Activated CD4-positive, alpha-beta T cell treated with anti-CD3 and anti-CD28 coated beads, Interleukin-2, amount 50 U/mL, for 24 hours (primary cell): ENCODE measurements at regions not wholly inside any gene's neighbourhood (a gene's known extent, or its start where the extent isn't known, plus 50 kb on each side); places are given as distances from the start of the nearest gene placed in this dataset.
A peak's percentile ranks its signal among the peaks of the same experiment; 100 is the strongest.
"Not testable (repeated sequence)": the region's sequence is repeated elsewhere in the genome, so short reads cannot be mapped to it uniquely, and the experiment has no call there.

Experiments
- DNase-seq, 2 donors: peaks; one replicate each; pipeline ENCODE4 v3.0.0-alpha.2; 2020; ENCODE audit warnings: low read depth in 1 of 2, low spot score in 1 of 2

- DNase-seq = not testable (repeated sequence)
Measured at GRCh38 chrY:12446486-12447265, 254.4 kb upstream of the USP9Y start.

GRCh38 chrY:12448561-12448960 lies 252.5 kb upstream of the USP9Y start:
- DNase-seq = not testable (repeated sequence)

DNA sequence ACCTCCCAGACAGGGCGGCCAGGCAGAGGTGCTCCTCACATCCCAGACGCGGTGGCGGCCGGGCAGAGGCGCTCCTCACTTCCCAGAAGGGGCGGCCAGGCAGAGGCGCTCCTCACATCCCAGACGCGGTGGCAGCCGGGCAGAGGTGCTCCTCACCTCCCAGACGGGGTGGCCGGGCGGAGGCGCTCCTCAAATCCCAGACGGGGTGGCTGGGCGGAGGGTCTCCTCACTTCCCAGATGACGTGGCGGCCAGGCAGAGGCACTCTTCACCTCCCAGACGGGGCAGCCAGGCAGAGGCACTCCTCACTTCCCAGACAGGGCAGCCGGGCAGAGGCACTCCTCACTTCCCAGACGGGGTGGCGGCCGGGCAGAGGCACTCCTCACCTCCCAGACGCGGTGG lies 247.7 kb upstream of the USP9Y start:
- not testable (repeated sequence) for DNase-seq

DNA sequence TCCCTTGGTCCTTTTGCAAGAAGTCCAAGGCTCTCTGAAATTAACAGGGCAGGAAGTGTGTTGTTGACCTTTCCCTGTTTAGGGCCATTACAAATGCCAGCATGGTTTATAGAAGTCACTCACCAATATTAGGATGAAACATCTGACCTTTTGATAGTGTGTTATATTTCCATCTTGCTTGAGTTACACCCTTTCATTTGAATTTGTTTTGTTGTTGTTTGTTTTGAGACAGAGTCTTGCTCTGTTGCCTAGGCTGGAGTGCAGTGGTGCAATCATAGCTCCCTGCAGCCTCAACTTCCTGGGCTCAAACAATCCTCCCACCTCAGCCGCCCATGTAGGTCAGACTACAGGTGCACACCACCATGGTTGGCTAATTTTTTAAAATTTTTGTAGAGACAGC lies 241.1 kb upstream of the USP9Y start:
- DNase-seq = no peak

- DNase-seq = no peak
Measured at GRCh38 chrY:12464155-12464554, 236.9 kb upstream of the USP9Y start.

- no peak for DNase-seq
Measured at GRCh38 chrY:12465706-12466105, 235.3 kb upstream of the USP9Y start.

DNA sequence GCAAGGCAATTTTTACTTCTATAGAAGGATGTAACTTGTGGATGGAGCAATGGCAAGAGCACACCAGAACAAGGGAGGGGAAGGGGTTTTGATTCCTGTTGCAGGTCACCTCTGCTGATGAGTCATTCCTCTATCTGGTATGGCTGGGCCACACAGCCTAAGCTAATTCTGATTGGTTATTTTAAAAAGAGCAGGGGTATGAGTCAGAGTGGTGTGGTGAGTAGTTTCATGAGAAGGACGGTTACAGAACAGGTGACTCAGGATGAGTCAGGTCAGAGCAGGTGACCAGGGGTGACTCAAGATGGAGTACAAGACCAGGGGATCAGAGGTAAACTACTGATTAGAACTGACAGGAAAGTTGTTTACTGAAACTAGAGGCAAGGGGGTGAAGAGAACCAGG lies 231.9 kb upstream of the USP9Y start:
- no peak for DNase-seq

DNA sequence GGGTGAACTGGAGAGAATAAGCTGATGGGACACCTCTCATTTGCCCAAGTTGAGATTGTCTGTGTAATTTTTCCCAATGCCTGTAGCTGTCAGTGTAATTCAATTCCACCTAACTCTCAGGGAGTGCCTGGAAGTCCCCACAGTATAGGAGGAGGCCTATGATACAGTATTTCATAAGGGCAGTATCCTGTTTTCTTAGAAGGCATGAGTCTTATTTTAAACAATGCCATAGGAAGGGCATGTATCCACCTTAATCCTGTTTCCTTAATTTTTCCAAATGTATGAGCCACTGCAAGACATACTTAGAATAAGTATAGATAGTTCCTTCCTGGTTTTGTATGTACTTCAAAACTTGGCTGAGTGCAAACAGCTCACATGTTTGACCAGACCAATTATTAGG lies 226.6 kb upstream of the USP9Y start:
- DNase-seq = no peak

DNA sequence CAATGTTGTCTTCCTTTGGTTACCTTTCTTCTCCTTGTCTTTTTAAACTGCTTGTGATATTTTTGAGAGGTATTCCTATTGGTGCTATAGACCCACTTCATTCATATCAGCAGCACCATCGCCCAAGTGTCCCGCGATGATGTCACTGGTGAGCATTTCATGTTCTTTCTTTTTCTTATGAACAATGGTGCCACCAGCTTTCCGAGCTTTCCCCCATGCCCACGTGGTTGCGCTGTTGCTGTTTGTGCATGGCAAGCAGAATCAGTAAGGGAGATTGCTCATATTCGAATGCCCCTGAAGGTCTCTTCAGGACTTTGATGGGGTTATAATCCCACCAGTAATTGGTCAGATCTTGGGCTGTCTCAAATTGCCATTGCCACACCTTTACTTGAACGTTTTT lies 221.6 kb upstream of the USP9Y start:
- DNase-seq = peak; percentile 0 to 14

DNA sequence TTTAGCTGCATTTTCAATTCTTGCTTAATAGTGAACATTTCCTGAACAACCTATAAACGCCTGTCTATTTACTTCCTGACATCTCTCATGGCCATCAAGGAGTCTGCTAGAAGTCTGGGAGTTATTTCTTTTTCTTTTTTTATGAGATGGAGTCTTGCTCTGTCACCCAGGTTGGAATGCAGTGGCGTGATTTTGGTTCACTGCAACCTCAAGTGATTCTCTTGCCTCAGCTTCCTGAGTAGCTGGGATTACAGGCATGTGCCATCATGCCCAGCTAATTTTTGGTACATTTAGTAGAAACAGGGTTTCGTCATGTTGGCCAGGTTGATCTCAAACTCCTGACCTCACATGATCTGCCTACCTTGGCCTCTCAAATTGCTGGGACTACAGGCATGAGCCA lies 217.6 kb upstream of the USP9Y start:
- DNase-seq = no peak

DNA sequence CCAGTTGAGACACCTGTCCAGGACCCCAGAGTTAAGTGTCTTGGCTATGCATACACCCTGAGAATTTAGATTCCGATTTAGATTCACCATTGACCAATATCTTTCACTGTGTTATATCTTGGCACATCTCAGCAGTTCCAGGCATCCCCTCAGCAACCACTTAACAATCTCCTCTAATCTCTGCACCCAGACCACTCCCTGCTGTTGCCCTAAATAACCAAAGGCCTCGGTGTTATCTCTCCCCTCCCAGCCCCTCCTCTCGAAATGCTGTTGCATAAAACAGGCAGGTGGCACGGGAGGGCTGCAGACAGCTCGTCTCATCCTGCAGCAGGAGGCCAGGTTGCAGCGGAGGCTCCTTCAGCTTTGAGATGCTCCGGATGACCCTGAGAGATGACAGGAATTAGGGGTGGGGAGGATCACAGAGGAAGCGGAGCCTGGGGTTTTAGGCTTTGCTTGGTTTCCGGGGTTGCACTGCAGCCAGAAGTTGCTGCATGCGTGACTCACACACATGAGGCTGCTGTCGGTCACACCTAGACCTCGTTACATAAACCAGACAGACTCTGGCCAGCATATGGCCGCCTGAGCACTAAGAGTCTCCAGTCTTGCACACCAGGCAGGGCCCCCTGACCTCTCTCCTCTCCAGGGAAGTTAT lies 210.3 kb upstream of the USP9Y start:
- no peak for DNase-seq

GRCh38 chrY:12492218-12492617 lies 208.8 kb upstream of the USP9Y start:
- no peak for DNase-seq

- no peak for DNase-seq
Measured at GRCh38 chrY:12496007-12496406, 205.0 kb upstream of the USP9Y start.

- DNase-seq = no peak
Measured at GRCh38 chrY:12500096-12500495, 200.9 kb upstream of the USP9Y start.

DNA sequence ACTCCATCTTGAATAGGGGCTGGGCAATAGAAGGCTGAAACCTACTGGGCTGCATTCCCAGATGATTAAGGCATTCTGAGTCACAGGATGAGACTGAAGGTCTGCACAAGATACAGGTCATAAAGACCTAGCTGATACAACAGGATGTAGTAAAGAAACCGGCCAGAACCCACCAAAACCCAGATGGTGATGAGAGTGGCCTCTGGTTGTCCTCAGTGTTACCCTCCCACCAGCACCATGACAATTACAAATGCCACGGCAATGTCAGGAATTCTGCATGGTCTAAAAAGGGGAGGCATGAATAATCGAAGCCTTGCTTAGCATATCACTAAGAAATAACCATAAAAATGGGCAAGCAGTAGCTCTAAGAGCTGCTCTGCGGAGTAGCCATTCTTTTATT lies 197.0 kb upstream of the USP9Y start:
- DNase-seq = not testable (repeated sequence)

DNA sequence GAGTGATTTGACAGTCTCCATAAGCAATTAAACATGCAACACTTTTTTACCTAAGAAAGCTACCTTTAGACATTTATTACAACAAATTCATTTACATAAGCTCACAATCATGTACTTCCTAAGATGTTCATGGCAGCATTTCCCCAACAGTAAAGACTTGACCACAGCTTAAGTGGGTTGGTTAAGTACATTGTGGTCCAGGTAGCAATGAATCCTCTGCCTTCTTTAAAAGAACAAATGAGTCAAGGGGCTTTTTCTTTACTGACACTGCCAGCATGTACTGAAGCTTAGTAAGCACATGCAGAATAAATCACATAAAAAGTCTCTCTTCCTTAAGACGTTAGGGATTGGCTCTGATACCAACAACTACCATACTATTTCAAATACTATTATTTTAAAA lies 183.7 kb upstream of the USP9Y start:
- no peak for DNase-seq

- DNase-seq = no peak
Measured at GRCh38 chrY:12525206-12525605, 175.8 kb upstream of the USP9Y start.

DNA sequence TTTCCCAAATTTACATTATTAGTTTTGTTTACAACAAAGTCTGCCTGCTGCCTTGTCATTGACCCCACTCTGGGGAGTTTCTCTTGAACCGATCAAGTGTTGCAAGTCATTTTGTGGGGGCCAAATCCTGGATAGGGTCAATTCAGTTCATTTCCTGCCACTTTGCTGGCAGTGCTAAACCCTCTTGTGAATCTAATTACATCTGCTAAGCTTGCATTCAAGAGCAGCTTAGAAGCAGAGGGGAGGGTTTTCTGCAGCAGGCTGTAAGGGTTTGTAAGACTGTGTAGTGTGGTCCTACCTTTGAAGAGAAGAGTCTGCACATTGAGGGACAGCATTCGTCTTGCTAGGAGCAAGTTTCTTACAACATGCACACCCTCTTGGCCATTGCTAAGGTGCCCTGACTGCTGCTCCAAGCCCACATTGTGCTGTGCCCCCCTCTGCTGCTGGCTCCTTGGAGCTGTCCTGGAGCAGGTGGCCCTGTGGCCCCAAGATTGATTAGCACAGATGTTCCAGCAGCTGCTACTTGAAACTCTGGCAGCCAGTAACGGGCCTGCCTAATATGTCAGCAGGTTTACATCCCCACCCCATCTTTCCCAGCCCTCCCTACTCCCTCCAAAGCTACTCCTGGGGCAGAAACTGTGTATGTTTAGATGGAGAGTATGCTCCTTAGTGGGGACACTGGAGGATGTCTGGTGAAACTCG lies 174.5 kb upstream of the USP9Y start:
- no peak for DNase-seq

DNA sequence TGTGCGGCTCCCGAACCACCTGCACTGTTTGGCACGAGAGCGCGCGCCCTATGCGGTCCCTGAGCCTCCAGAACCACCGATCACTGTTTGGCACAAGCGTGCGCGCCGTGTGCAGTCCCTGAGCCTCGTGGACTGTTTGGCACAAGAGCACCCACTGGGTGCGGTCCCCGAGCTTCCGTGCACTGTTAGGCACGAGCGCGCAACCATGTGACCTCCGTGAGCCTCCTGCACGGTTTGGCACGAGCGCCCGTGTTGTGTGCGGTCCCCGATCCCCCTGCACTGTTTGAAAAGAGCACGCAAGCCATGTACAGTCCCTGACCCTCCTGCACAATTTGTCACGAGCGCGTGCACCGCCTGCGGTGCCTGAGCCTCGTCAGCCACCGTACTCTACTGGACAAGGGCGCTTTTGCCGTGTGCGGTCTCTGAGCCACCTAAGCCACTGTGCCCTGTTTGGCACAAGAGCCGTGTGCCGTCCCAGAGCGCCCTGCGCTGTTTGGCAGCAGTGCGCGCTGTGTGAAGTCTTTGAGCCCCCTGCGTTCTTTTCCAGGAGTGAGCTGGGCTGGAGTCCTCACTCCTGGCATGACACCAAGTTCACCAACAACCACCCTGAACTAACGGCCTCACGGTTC lies 163.7 kb upstream of the USP9Y start:
- no peak for DNase-seq

GRCh38 chrY:12546746-12547420 lies 154.1 kb upstream of the USP9Y start:
- no peak for DNase-seq
